D721Med (cell line): ENCODE measurements at regions not wholly inside any gene's neighbourhood (a gene's known extent, or its start where the extent isn't known, plus 50 kb on each side); places are given as distances from the start of the nearest gene placed in this dataset.

ENCODE experiments used
- DNase-seq: peaks from one replicate; pipeline ENCODE4 v3.0.0; 2011; ENCODE audit warnings: low spot score; ENCODE audit not compliant: insufficient read length
- FAIRE-seq: peaks from 2 replicates; lab custom pipeline; 2011; peaks lifted over from hg19 to GRCh38; lab: Jason Lieb, UNC
- TF ChIP-seq, protein P1 (sequence below): IDR thresholded peaks from 2 replicates; pipeline ENCODE4 v1.5.1; 2012; ENCODE audit warnings: mild to moderate bottlenecking, control low read depth; ENCODE audit not compliant: insufficient read depth; ENCODE audit errors: missing control alignments

DNA sequence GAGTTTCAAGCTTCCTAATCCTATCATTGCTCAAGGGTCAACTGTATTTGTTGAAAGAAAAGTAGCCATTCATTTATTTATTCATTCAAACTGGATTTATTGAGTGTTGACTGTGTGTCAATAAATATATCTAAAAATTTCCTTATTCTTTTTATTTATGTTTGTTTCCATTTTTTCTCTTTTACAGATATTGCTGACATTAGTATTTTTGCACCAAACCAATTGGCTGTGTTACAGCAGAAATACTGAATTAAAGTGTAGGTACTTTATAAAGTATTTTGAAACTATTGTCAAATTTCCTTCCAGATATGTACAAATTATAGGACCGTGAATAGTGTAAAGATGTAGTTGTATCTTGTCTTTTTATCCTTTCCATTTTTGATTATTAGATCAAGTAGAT is 692.0 kb upstream of the SLC10A2 start:
- DNase-seq: no peak
- TF ChIP-seq, protein P1, sequence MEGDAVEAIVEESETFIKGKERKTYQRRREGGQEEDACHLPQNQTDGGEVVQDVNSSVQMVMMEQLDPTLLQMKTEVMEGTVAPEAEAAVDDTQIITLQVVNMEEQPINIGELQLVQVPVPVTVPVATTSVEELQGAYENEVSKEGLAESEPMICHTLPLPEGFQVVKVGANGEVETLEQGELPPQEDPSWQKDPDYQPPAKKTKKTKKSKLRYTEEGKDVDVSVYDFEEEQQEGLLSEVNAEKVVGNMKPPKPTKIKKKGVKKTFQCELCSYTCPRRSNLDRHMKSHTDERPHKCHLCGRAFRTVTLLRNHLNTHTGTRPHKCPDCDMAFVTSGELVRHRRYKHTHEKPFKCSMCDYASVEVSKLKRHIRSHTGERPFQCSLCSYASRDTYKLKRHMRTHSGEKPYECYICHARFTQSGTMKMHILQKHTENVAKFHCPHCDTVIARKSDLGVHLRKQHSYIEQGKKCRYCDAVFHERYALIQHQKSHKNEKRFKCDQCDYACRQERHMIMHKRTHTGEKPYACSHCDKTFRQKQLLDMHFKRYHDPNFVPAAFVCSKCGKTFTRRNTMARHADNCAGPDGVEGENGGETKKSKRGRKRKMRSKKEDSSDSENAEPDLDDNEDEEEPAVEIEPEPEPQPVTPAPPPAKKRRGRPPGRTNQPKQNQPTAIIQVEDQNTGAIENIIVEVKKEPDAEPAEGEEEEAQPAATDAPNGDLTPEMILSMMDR: no peak
- no peak for FAIRE-seq

DNA sequence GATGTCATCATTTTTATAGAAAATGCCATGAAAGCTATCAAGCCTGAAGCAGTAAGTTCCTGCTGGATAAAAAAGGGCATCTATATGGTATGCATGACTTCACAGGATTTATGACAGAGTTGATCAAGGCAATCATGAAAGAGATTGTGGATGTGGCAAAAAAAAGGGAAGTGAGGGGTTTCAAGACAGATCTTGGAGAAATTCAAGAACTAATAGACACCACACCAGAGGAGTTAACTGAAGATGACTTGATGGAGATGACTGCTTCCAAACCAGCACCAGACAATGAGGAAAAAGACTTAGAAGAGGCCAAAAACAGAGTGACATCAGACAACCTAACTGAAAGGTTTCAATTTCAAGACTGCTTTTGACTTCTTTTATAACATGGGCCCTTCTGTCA is 691.1 kb upstream of the SLC10A2 start:
- DNase-seq: no peak
- TF ChIP-seq, protein P1: no peak
- no peak for FAIRE-seq

DNA sequence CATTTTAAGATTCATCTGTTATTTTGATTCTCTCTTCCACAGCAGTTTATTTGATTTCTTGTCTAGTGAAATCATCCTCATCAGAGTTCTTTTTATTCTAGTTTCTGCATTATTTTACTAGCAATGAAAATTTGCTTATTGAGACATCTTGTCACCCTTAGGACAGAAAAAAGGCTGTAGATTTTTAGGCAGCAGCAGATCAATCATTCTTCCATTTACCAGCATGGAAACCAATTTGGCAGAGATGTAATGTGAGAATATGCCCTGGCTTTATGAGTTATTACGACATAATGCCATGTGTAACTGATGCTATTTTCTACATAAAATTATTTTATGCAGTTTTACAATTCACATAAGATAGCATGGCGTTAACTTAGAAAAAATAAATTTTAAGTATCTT is 688.6 kb upstream of the SLC10A2 start:
- DNase-seq (no peak), FAIRE-seq (no peak)
- TF ChIP-seq, protein P1: no peak

DNA sequence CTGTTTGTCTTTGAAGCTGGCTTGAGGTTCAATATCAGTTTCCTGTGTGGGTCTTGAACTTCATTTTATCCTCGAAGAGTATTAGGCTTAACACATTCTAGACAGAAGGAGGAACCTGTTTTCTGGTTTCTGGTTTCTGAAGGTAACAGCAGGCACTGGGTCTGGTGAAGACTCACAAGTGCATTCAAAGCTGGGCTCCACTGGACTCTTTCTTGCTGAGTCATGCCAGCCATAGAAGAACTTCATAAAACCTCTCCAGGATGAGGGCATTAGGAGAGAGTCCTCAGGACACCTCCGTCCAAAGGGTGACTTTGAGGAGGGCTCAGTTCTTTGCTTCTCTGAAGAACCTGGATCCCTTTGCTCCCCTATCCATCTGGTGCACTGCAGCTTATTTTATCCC is 668.6 kb upstream of the SLC10A2 start:
- TF ChIP-seq, protein P1: no peak
- DNase-seq (no peak), FAIRE-seq (no peak)

DNA sequence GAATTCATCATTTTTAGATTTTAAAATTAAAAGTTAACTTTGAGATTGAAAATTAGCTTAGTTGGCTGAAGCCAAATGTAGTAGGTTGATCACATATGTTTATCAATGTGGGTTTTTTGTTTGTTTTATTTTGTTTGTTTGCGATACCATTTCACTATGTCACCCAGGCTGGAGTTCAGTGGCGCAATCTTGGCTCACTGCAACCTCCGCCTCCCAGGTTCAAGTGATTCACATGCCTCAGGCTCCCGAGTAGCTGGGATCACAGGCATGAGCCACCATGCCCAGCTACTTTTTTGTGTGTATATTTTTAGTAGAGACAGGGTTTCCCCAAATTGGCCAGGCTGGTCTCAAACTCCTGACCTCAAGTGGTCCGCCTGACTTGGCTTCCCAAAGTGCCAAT is 665.7 kb upstream of the SLC10A2 start:
- no peak for DNase-seq
- FAIRE-seq: no peak
- TF ChIP-seq, protein P1: no peak

DNA sequence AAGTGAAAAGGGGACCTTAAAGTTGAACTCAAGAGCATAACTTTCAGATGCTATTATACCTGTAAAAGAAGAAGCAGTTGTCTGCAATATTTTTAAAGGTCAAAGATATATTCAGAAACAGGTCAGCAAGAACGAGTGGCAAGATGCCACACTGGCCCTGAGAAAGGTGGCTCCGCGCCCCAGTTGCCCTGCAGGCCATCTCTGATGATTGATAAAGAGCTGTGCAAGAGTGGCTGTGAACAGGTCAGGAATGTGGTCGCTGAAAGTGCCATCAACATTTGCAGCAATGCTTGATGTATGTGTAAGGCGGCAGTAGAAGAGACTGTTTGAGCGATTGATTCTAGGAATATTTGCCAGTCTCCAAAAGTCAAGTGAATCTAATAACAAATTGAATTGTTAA is 664.2 kb upstream of the SLC10A2 start:
- DNase-seq (no peak), FAIRE-seq (no peak)
- TF ChIP-seq, protein P1: no peak

DNA sequence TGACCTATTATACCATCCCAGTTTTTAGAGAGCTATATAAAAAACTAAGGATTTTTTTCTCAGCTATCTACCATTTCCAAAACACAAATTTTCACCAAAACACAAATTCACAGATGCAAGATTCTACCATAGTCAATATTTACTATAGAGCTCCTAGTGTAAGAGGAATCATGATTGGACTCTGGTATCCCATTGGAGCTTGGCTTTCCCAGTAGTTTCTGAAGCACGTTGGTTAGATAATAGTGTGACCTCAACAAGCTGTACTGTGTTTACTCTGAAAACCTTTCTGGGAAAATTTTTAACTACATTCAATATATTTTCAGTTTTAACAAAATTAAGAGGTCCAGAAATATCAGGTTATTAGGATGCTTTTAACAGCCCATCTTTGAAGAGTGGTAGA is 660.6 kb upstream of the SLC10A2 start:
- no peak for DNase-seq
- TF ChIP-seq, protein P1: no peak
- FAIRE-seq: no peak
